AG04449 (cell line): ENCODE measurements at regions not wholly inside any gene's neighbourhood (a gene's known extent, or its start where the extent isn't known, plus 50 kb on each side); places are given as distances from the start of the nearest gene placed in this dataset.

ENCODE experiments used
- CTCF ChIA-PET: fragments of 350-600 bp; formaldehyde crosslinking; extraction: SDS; loops from one replicate; lab custom pipeline; 2021; ENCODE audit warnings: antibody characterized with exemption; lab: Yijun Ruan, JAX
- POLR2A ChIA-PET: fragments of 400-600, 350-600 bp; formaldehyde crosslinking; extraction: SDS; loops from one replicate; lab custom pipeline; 2020; ENCODE audit warnings: antibody characterized with exemption, inconsistent platforms; lab: Yijun Ruan, JAX
- DNase-seq: peaks from one replicate; pipeline ENCODE4 v3.0.0-alpha.2; 2010; ENCODE audit warnings: low read depth, low spot score
- H3K4me3 ChIP-seq: 2 replicates; pipeline ENCODE4 v1.5.1; 2011; ENCODE audit warnings: low read depth, mild to moderate bottlenecking, control low read depth, low read length
- CTCF ChIP-seq: IDR thresholded peaks from one replicate; pipeline ENCODE4 v1.5.1; 2011; ENCODE audit warnings: mild to moderate bottlenecking, moderate library complexity, low read length, control low read depth, inconsistent platforms; ENCODE audit not compliant: insufficient read depth; ENCODE audit errors: missing control alignments

- ChIA-PET CTCF (no interaction called here), POLR2A (no interaction called here)
- TF ChIP-seq CTCF, result no peak
- DNase-seq, result no peak
- no peak overlapping the region for H3K4me3 ChIP-seq
Observed at GRCh38 chr20:60474385-60474910, 516.2 kb downstream of the CDH26 start.

GRCh38 chr20:60476045-60476444, 517.8 kb downstream of the CDH26 start:
- TF ChIP-seq CTCF, result no peak
- no peak for DNase-seq
- ChIA-PET CTCF (no interaction called here), POLR2A (no interaction called here)
- no peak overlapping the region for H3K4me3 ChIP-seq

- no peak for TF ChIP-seq CTCF
- DNase-seq, result no peak
- no peak overlapping the region for H3K4me3 ChIP-seq
- ChIA-PET POLR2A (no interaction called here), CTCF (no interaction called here)
Observed at GRCh38 chr20:60477958-60478357, 519.7 kb downstream of the CDH26 start.

- no peak for DNase-seq
- no peak overlapping the region for H3K4me3 ChIP-seq
- ChIA-PET CTCF (no interaction called here), POLR2A (no interaction called here)
- TF ChIP-seq CTCF, result no peak
Observed at GRCh38 chr20:60478533-60478932, 520.3 kb downstream of the CDH26 start.

- DNase-seq, result no peak
- no peak for TF ChIP-seq CTCF
- CTCF ChIA-PET, result no interaction called here
- no peak overlapping the region for H3K4me3 ChIP-seq
- POLR2A ChIA-PET, result no interaction called here
Observed at GRCh38 chr20:60480950-60481742, 522.9 kb downstream of the CDH26 start.

GRCh38 chr20:60481743-60482133, 523.5 kb downstream of the CDH26 start:
- ChIA-PET POLR2A (no interaction called here), CTCF (no interaction called here)
- no peak overlapping the region for H3K4me3 ChIP-seq
- no peak for DNase-seq
- TF ChIP-seq CTCF, result no peak
